ENCODE measurements at regions not wholly inside any gene's neighbourhood (a gene's known extent, or its start where the extent isn't known, plus 50 kb on each side); places are given as distances from the start of the nearest gene placed in this dataset.

- TF ChIP-seq CTCF (IDR thresholded peaks at IDR 0.05) (no peak), TCF7 (CRISPR knock-in tag; IDR thresholded peaks at IDR 0.05; ENCODE audit: low read depth) (no peak), ZBTB21 (CRISPR knock-in tag; IDR thresholded peaks at IDR 0.05; ENCODE audit: borderline replicate concordance) (no peak), TEAD4 (CRISPR knock-in tag; IDR thresholded peaks at IDR 0.05) (no peak), SMAD3 (CRISPR knock-in tag; IDR thresholded peaks at IDR 0.05; ENCODE audit: borderline replicate concordance) (no peak), MAX (CRISPR knock-in tag; IDR thresholded peaks at IDR 0.05) (no peak)
Measured at GRCh38 chr1:38239258-38239835, 192.8 kb upstream of the POU3F1 start.

Data from WTC11 (cell line).